ENCODE measurements at regions not wholly inside any gene's neighbourhood (a gene's known extent, or its start where the extent isn't known, plus 50 kb on each side); places are given as distances from the start of the nearest gene placed in this dataset.
"Not testable (repeated sequence)": the region's sequence is repeated elsewhere in the genome, so short reads cannot be mapped to it uniquely, and the experiment has no call there.

- DNase-seq (ENCODE audit: insufficient read length, low spot score) (no peak), FAIRE-seq (no peak)
Measured at GRCh38 chr6:119539066-119539746, 189.6 kb upstream of the MAN1A1 start.

- DNase-seq (ENCODE audit: insufficient read length, low spot score), result no peak
- no peak for FAIRE-seq
Measured at GRCh38 chr6:119536666-119537065, 187.1 kb upstream of the MAN1A1 start.

- FAIRE-seq (peak; percentile 53), DNase-seq (ENCODE audit: insufficient read length, low spot score) (no peak)
Measured at GRCh38 chr6:119535332-119535731, 185.8 kb upstream of the MAN1A1 start.

- FAIRE-seq (peak; percentile 40), DNase-seq (ENCODE audit: insufficient read length, low spot score) (no peak)
Measured at GRCh38 chr6:119533603-119534279, 184.2 kb upstream of the MAN1A1 start.

- FAIRE-seq, result no peak
- DNase-seq (ENCODE audit: insufficient read length, low spot score), result no peak
Measured at GRCh38 chr6:119527231-119527578, 177.6 kb upstream of the MAN1A1 start.

DNA sequence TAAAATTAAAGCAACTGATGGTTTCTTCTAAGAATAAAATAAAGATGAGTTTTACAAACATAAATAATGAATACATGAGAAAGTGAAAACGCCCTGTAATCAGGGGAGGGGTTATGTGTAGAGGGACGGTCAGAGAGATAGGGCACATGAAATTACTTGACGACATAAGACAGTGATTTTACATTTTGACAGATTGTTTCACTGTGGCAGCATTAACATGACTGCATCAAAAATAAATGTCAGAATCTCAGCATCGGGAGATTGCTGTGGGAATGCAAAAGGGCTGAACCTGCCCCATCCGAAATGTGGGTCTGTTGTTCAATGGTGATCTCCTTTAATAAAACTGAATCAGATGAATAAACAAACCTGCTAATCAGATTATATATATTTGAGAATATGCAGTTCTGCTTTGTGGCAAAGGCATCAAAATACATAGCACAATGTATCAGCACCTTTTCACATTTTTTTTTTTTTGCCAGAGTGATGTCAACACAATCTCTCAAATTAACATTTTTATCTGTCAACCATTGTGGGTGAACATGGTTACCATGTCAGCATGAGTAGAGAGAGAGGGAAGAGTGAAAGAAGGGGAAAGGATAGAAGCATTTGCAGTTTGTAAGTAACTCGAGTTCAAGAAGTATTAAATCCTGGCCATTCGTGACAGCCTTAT is 177.1 kb upstream of the MAN1A1 start:
- FAIRE-seq (no peak), DNase-seq (ENCODE audit: insufficient read length, low spot score) (no peak)

- FAIRE-seq, result no peak
- DNase-seq (ENCODE audit: insufficient read length, low spot score), result no peak
Measured at GRCh38 chr6:119524410-119524809, 174.8 kb upstream of the MAN1A1 start.

DNA sequence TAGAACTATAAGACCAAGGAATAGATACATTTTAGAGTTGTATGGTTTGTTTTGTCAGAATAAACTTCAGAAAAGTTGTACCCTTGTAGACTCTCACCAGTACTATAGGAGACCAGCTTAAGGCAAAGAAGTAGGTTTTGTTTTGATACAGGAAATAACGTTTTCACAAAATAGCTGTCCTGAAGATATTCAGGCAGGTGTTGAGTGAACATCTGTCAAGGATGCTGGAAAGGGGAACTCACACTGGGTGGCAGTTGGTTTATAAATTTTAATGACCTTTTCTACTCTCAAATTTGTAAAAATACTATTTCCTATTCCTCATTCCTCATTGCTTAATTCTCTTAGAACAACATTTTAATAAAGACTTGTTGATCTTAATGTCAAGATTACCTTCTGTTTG is 174.0 kb upstream of the MAN1A1 start:
- peak; percentile 26 for FAIRE-seq
- no peak for DNase-seq (ENCODE audit: insufficient read length, low spot score)

DNA sequence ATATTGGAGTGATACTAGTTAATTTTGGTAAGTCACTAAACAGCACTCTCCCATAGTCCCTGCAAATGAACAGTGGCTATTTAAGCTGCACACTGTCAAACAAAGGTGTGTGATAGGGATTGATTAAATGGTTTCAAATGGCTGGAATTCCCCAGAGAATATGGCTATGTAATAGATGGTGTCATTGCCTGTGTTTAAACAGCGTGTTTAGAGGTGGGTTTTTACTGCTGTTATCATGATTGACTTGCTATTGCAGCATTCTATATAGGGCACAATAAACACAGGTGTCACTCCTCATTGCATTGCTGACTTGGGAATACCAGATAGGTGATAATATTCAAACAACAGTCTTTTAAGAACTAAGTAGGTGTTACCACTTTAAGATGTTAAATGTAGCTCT is 171.7 kb upstream of the MAN1A1 start:
- DNase-seq (ENCODE audit: insufficient read length, low spot score), result no peak
- FAIRE-seq, result no peak

DNA sequence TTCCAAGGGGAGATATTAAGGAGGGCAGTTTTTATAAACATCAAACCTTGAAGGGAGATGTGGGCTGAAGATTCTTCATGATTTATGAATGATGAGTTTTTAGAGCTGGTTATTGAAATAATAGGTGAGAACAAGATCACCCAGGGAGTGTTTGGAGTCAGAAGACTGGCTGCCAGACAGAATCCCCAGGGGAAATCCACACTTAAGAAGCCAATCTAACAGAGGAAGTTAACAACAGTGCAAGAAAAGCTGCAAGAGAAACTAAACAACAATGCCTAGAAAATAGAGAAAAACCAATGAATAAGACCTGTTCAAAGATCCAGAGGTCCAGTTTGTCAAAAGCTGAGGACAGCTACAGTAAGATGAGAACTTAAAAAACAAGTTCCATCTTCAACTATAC is 167.9 kb upstream of the MAN1A1 start:
- DNase-seq (ENCODE audit: insufficient read length, low spot score), result no peak
- FAIRE-seq, result no peak

DNA sequence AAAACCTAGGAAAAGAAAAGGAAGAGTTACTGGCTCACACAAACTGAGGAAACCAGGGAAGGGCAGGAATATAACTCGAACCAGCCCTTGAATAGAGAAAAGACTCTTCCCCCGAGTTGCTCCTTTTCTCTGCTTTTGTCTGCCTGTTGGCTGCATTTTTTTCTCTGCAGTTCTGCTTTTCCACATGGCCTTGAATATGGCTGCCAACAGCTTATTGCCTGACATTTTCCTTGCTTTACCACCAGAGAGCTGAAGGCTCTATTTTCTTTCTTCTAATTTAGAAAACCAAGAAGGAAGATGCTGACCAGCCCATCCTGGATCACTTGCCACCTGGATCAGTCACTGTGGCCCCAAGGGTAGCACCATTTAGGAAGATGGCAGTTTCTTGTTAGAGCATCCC is 164.8 kb upstream of the MAN1A1 start:
- FAIRE-seq, result no peak
- no peak for DNase-seq (ENCODE audit: insufficient read length, low spot score)

DNA sequence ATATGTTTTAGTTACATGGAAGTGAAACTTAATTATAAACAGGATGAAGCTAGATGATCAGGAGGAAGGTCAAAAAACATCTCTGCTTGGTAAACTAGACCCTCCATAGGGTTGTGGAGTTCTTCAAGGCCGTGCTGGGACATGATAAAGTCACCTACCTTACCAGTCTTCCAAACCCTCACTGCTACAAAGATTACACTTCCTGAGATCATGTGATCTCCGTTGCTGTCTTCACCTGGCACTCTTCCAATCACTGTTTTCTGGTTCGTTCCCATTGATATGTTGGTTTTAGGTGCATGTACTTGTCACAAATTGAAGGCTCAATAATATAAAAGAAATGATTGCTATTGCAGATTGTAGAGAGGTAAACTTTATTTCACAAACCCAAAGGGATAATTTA is 161.5 kb upstream of the MAN1A1 start:
- FAIRE-seq, result no peak
- no peak for DNase-seq (ENCODE audit: insufficient read length, low spot score)

DNA sequence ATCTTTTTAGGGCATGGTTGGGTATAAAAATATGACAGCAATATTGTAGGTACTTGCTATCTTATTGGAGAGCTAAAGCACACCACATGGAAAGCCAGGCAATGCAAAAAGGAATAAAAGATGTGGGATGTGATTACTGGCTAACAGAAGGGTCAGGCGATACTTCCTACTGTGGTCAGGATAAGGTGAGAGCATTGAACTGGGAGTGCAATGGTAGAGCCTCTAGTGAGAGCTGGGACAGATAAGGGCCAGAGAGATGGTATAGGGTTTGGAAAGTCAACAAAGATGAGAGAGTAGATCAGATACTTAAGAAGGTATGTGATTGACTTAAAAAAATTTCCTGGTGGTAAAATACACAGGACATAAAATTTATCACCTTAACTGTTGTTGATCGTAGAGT is 160.7 kb upstream of the MAN1A1 start:
- FAIRE-seq, result no peak

GRCh38 chr6:119506631-119507174 is 157.1 kb upstream of the MAN1A1 start:
- DNase-seq (ENCODE audit: insufficient read length, low spot score), result no peak
- no peak for FAIRE-seq

More for the DNA sequence above, 160.7 kb upstream of the MAN1A1 start:
- DNase-seq (ENCODE audit: insufficient read length, low spot score), result no peak

- DNase-seq (ENCODE audit: insufficient read length, low spot score) (peak; percentile 1), FAIRE-seq (peak; percentile 42)
Measured at GRCh38 chr6:119501798-119502483, 152.4 kb upstream of the MAN1A1 start.

- peak; percentile 4 for FAIRE-seq
- DNase-seq (ENCODE audit: insufficient read length, low spot score), result no peak
Measured at GRCh38 chr6:119499797-119500196, 150.2 kb upstream of the MAN1A1 start.

DNA sequence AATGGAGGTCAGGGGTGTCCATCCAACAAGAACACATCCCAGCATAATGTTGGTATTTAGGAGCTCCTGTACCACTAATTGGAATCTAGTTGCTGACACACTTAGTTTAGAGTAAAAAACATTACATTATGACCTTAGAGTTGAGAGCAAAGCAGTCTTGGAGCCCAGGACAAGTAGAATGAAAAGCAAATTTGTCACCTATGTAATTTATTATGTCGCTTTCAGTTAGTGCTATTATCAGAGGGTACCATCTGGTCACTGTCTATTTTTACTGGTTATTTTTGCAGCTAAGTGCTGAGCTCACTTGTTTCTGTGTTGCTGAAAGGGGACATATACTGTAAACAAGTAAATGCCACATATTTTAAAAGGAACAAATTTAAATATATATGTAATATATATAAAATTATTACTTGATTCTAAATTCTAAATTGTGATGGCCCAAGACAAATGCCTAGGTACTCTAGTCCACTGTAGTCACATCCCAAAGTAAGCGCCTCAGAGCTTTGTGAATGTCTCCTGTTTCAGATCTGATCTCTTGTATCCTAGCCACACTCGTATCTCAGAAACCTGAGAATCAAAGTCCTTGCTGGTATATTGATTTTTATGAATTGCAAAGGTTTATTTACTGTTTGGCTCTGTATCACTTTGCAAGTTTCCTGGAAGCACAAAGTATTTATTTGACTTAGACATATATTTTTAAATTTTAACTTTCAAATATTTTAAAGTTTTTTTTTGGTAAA is 148.6 kb upstream of the MAN1A1 start:
- FAIRE-seq (no peak), DNase-seq (ENCODE audit: insufficient read length, low spot score) (no peak)

DNA sequence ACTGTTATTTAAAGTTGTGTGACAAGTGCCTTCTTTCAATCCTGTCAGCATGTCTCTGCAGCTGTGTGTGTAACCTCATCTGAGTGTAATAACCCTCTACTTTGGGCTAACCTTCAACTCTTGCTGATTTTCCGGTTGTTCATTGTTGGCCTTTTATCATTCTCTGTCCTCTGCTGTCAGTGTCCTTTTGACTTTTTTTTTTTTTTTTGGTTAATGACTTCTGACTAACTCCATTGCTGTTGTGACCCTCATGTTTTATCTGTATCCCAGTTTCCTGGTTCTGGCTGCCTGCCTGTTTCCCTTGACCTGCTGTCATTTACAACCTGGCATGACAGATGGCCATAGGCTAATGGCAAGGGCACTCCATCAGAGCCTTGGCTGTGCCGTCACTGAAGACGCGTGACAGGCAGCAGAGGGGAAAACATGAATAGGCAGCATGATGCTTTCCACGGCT is 145.7 kb upstream of the MAN1A1 start:
- DNase-seq (ENCODE audit: insufficient read length, low spot score) (no peak), FAIRE-seq (no peak)

- FAIRE-seq, result no peak
- no peak for DNase-seq (ENCODE audit: insufficient read length, low spot score)
Measured at GRCh38 chr6:119493980-119494379, 144.4 kb upstream of the MAN1A1 start.

DNA sequence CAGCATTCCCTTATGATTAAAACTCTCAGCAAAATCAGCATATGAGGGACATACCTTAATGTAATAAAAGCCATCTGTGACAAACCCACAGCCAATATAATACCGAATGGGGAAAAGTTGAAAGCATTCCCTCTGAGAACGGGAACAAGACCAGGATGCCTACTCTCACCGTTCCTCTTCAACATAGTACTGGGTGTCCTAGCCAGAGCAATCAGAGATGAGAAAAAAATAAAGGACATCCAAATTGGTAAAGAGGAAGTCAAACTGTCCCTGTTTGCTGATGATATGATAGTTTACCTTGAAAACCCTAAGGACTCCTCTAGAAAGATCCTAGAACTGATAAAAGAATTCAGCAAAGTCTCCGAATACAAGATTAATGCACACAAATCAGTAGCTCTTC is 141.6 kb upstream of the MAN1A1 start:
- not testable (repeated sequence) for FAIRE-seq

More for the DNA sequence above, 141.6 kb upstream of the MAN1A1 start:
- not testable (repeated sequence) for DNase-seq (ENCODE audit: insufficient read length, low spot score)
